Vagina (tissue), 2 donors: ENCODE measurements at regions not wholly inside any gene's neighbourhood (a gene's known extent, or its start where the extent isn't known, plus 50 kb on each side); places are given as distances from the start of the nearest gene placed in this dataset.

ENCODE experiments used
- DNase-seq, 2 donors: peaks; one replicate each; pipeline ENCODE4 v3.0.0-alpha.2; 2017; ENCODE audit errors: extremely low spot score in 2 of 2
- H3K27ac ChIP-seq: fragments of 200-600 bp; sonication (generic); one replicate; pipeline ENCODE4 v1.5.1; 2019
- H3K27me3 ChIP-seq: fragments of 200-600 bp; sonication (generic); one replicate; pipeline ENCODE4 v1.5.1; 2019
- H3K36me3 ChIP-seq, 2 donors: fragments of 200-600 bp; sonication (generic); one replicate each; pipeline ENCODE4 v1.5.1; 2017 to 2019
- H3K4me1 ChIP-seq: fragments of 200-600 bp; sonication (generic); one replicate; pipeline ENCODE4 v1.5.1; 2019
- H3K4me3 ChIP-seq, 2 donors: fragments of 200-600 bp; sonication (generic); 1 replicate in 1 of 2; 2 replicates in 1 of 2; pipeline ENCODE4 v1.5.1; 2016 to 2019
- H3K9me3 ChIP-seq: fragments of 200-600 bp; sonication (generic); one replicate; pipeline ENCODE4 v1.5.1; 2019
- CTCF ChIP-seq, 3 experiments: fragments of 450-650 bp in 2 of 3; fragments of 200-600 bp in 1 of 3; sonication (generic) in 1 of 3; IDR thresholded peaks; one replicate each; pipeline ENCODE4 v1.5.1; 2017 to 2019; ENCODE audit warnings: antibody characterized with exemption in 3 of 3, mild to moderate bottlenecking in 2 of 3, moderate library complexity in 2 of 3
- POLR2A ChIP-seq, 2 donors: fragments of 450-650 bp; IDR thresholded peaks; one replicate each; pipeline ENCODE4 v1.6.1; 2017; ENCODE audit warnings: antibody characterized with exemption in 2 of 2, mild to moderate bottlenecking in 2 of 2, moderate library complexity in 2 of 2
- POLR2AphosphoS5 ChIP-seq, 2 donors: sonication (generic); formaldehyde crosslinking; IDR thresholded peaks; one replicate each; pipeline ENCODE4 v1.9.0; 2017; ENCODE audit warnings: antibody characterized with exemption in 2 of 2, mild to moderate bottlenecking in 2 of 2, low read depth in 1 of 2; ENCODE audit not compliant: insufficient read depth in 1 of 2
- intact Hi-C: fragments of 100-400 bp; cut with DNase I; formaldehyde crosslinking; loops from one replicate; pipeline ENCODE4 v1.15.1; 2023

- no peaks in the 10 kb centered on the region for H3K4me1 ChIP-seq
- TF ChIP-seq POLR2A (IDR thresholded peaks at IDR 0.05) (no peak), CTCF (IDR thresholded peaks at IDR 0.05) (no peak), POLR2AphosphoS5 (IDR thresholded peaks at IDR 0.05; ENCODE audit: insufficient read depth in 1 of 2, low read depth in 1 of 2) (no peak)
- H3K9me3 ChIP-seq, result no peaks in the 10 kb centered on the region
- H3K36me3 ChIP-seq, result no peaks in the 10 kb centered on the region
- no peak for DNase-seq
- H3K27me3 ChIP-seq, result no peaks in the 10 kb centered on the region
- no peak overlapping the region for H3K4me3 ChIP-seq
- intact Hi-C loops, result no loop called here
- H3K27ac ChIP-seq, result no peak overlapping the region
These were observed 453.7 kb downstream of the VRK1 start for GRCh38 chr14:97250931-97251330.

- H3K4me3 ChIP-seq, result no peak overlapping the region
- H3K27me3 ChIP-seq, result no peaks in the 10 kb centered on the region
- no peak for TF ChIP-seq POLR2A (IDR thresholded peaks at IDR 0.05)
- no peak for TF ChIP-seq CTCF (IDR thresholded peaks at IDR 0.05)
- no peak for TF ChIP-seq POLR2AphosphoS5 (IDR thresholded peaks at IDR 0.05; ENCODE audit: insufficient read depth in 1 of 2, low read depth in 1 of 2)
- intact Hi-C loops, result no loop called here
- no peak for DNase-seq
- H3K36me3 ChIP-seq, result no peaks in the 10 kb centered on the region
- H3K4me1 ChIP-seq, result no peaks in the 10 kb centered on the region
- H3K9me3 ChIP-seq, result no peaks in the 10 kb centered on the region
- H3K27ac ChIP-seq, result no peak overlapping the region
These were observed 454.4 kb downstream of the VRK1 start for GRCh38 chr14:97251491-97252155.

- H3K4me3 ChIP-seq, result no peak overlapping the region
- intact Hi-C loops, result no loop called here
- no peaks in the 10 kb centered on the region for H3K27me3 ChIP-seq
- no peak for DNase-seq
- H3K27ac ChIP-seq, result no peak overlapping the region
- TF ChIP-seq POLR2A (IDR thresholded peaks at IDR 0.05) (no peak), CTCF (IDR thresholded peaks at IDR 0.05) (no peak), POLR2AphosphoS5 (IDR thresholded peaks at IDR 0.05; ENCODE audit: insufficient read depth in 1 of 2, low read depth in 1 of 2) (no peak)
- no peaks in the 10 kb centered on the region for H3K4me1 ChIP-seq
- no peaks in the 10 kb centered on the region for H3K9me3 ChIP-seq
- no peaks in the 10 kb centered on the region for H3K36me3 ChIP-seq
These were observed 456.6 kb downstream of the VRK1 start for GRCh38 chr14:97253756-97254155.

GRCh38 chr14:97262336-97262735 is 465.2 kb downstream of the VRK1 start:
- intact Hi-C loops, result no loop called here
- TF ChIP-seq POLR2AphosphoS5 (IDR thresholded peaks at IDR 0.05; ENCODE audit: insufficient read depth in 1 of 2, low read depth in 1 of 2) (no peak), CTCF (IDR thresholded peaks at IDR 0.05) (no peak), POLR2A (IDR thresholded peaks at IDR 0.05) (no peak)
- no peaks in the 10 kb centered on the region for H3K36me3 ChIP-seq
- H3K27ac ChIP-seq, result no peak overlapping the region
- DNase-seq, result no peak
- H3K4me1 ChIP-seq, result no peaks in the 10 kb centered on the region
- no peaks in the 10 kb centered on the region for H3K9me3 ChIP-seq
- H3K27me3 ChIP-seq, result no peaks in the 10 kb centered on the region
- no peak overlapping the region for H3K4me3 ChIP-seq

DNA sequence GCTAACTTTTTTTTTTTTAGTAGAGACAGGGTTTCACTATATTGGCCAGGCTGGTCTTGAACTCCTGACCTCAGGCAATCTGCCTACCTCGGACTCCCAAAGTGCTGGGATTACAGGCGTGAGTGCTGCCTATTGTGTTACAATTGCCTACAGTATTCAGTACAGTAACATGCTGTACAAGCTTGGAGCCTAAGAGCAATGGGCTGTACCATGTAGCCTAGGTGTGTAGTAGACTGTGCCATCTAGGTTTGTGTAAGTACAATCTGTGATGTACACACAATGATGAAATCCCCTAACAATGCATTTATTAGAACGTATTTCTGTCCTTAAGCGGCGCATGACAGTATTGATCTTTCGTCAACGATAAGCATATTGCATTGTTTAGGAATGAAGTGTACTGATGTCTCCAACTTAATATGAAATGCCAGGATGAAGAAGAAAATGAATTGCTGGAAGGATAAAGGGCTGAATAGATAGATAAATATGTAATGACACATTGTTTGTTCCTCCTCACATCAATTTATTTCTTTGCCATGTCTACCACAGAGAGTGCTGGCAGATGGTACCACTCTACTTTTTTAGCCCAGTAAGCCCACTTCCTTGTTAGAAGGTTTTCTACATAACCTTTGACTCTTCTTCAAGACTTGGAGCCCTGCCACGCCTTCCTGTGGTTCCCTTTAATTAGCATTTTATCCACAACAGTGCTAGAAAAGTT is 467.5 kb downstream of the VRK1 start:
- Histone ChIP-seq H3K4me1 (no peaks in the 10 kb centered on the region), H3K9me3 (no peaks in the 10 kb centered on the region), H3K4me3 (no peak overlapping the region), H3K27me3 (no peaks in the 10 kb centered on the region), H3K27ac (no peak overlapping the region), H3K36me3 (no peaks in the 10 kb centered on the region)
- intact Hi-C loops, result no loop called here
- TF ChIP-seq POLR2AphosphoS5 (IDR thresholded peaks at IDR 0.05; ENCODE audit: insufficient read depth in 1 of 2, low read depth in 1 of 2) (no peak), POLR2A (IDR thresholded peaks at IDR 0.05) (no peak), CTCF (IDR thresholded peaks at IDR 0.05) (no peak)
- DNase-seq, result no peak
